GM10266 (cell line): ENCODE measurements at regions not wholly inside any gene's neighbourhood (a gene's known extent, or its start where the extent isn't known, plus 50 kb on each side); places are given as distances from the start of the nearest gene placed in this dataset.

Experiments used
- DNase-seq: peaks from one replicate; pipeline ENCODE4 v3.0.0; 2012; ENCODE audit errors: extremely low spot score
- CTCF ChIP-seq: IDR thresholded peaks from 2 replicates; pipeline ENCODE4 v1.5.1; 2012; ENCODE audit warnings: mild to moderate bottlenecking, low read depth; ENCODE audit not compliant: control insufficient read depth, insufficient read depth; ENCODE audit errors: missing control alignments

DNA sequence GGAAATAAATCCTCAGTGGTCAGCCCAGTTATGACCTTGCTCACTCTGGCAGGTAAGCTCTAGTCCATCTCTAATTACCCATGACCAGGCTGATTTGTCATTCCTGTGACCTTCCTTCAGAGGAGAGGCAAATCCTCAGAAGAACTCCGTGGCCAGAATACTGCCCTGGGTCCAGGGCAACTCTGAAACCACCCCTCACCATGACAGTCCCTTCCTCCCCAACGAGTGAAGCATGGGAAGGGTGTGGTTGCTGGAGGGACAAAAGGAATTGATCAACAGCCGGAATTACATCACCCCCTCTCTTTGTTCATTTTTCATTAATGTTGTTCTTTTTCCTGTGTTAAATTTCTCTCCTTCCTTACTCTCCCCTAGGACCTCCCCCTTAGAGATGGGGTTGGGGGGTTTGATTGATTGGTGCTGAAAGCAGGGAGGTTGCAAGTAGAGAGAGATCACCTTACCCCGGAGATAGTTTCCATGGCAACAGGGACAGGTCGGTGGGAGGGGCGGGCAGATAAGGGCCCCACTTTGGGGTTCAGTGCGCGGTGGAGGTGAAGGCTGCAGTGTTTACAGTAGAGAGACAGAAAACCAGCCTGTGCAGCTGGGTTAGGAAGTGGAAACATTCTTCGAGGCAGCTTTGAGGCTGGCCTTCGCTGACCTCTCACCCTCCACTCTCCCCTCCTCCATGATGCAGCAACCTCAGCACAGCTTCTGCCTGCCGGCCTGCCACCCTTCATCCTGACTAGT lies 647.4 kb downstream of the BCOR start:
- no peak for TF ChIP-seq CTCF
- no peak for DNase-seq

- TF ChIP-seq CTCF, result no peak
- no peak for DNase-seq
Measured at GRCh38 chrX:39451046-39451445, 646.7 kb downstream of the BCOR start.

- no peak for DNase-seq
Measured at GRCh38 chrX:39452401-39452800, 645.4 kb downstream of the BCOR start.

DNA sequence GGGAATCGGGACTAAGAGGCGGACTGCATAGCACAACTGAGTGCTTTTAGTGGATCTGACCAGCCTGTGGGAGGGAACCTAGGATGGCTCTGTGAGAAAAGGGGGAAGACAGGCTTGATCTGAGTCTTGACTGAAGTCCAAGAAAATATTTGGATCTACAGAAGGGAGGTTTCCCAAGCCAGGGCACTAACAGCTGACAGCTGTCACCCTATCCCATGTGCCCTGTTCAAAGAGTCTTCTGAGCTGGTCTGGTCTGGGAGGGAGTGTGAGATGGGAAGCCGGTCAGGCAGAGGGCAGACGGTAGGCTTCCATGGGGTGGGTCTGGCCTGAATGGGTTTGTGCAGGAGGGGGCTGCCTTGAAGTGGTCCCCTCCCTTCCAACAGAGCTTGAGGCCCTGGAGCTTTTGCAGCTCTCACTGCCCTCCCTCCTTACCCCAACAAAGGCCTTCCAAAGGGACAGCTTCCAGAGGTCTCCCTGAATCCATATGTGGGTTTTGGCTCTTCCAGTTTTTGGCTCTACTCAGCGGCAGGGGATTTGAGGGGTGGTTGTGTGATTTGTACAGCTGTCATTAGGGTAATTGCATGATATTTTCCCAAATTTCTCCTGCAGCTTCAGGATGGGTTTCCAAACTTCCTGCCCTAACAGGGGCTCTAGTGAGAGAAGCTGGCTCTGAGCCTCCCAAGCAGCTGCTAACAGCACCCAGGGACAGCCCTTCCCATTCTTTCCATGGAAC lies 643.7 kb downstream of the BCOR start:
- DNase-seq, result no peak
- TF ChIP-seq CTCF, result no peak

More at GRCh38 chrX:39452401-39452800, 645.4 kb downstream of the BCOR start:
- TF ChIP-seq CTCF, result no peak

GRCh38 chrX:39456894-39457604 lies 640.7 kb downstream of the BCOR start:
- TF ChIP-seq CTCF, result no peak
- DNase-seq, result no peak

DNA sequence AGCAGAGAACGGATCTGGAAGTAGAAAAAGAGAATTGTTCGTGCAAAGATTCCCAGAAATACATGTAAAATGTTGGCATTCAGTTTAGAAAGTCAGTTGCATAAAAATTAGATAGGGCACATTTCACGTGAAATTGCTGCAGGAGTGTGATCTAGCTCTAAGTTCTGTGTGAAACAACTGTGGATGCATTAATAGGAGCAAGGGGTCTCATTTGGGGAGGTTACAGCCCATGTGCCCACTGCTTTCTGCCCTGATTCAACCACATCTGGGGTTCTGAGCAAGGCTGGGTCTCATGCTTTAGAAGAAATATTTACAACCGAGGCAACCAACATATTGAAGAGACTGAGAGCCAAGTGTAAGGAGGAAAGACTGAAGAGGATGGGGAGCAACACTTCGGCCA lies 639.0 kb downstream of the BCOR start:
- TF ChIP-seq CTCF, result no peak
- no peak for DNase-seq
